SK-N-SH (cell line): ENCODE measurements at regions not wholly inside any gene's neighbourhood (a gene's known extent, or its start where the extent isn't known, plus 50 kb on each side); places are given as distances from the start of the nearest gene placed in this dataset.

Experiments used
- CTCF ChIA-PET: fragments of 300-600, 350-600 bp; formaldehyde crosslinking; extraction: SDS; loops from one replicate; lab custom pipeline; 2021; lab: Yijun Ruan, JAX
- POLR2A ChIA-PET: fragments of 350-600 bp; sonication (Branson Sonifier 250); formaldehyde crosslinking; extraction: SDS; loops from one replicate; lab custom pipeline; 2020; ENCODE audit warnings: antibody characterized with exemption, inconsistent platforms; lab: Yijun Ruan, JAX
- DNase-seq: peaks from one replicate; pipeline ENCODE4 v3.0.0; 2012
- H2AFZ ChIP-seq: fragments of 200-600 bp; sonication (generic); 2 replicates; pipeline ENCODE4 v1.8.1; 2016; ENCODE audit warnings: antibody characterized with exemption, mild to moderate bottlenecking, low read depth
- H3F3A ChIP-seq: fragments of 200-600 bp; sonication (generic); replicated peaks from 2 replicates; pipeline ENCODE3; 2016; ENCODE audit warnings: antibody characterized with exemption, mild to moderate bottlenecking; ENCODE audit not compliant: insufficient read depth
- H3K27ac ChIP-seq, 2 experiments: fragments of 200-500 bp in 1 of 2; fragments of 200-600 bp in 1 of 2; sonication (Bioruptor generic) in 1 of 2; sonication (generic), shearing (Covaris generic) in 1 of 2; 2 replicates each; pipeline versions ENCODE4 v1.5.1 to v1.6.1; 2014 to 2016; ENCODE audit warnings: low read depth in 2 of 2, inconsistent platforms in 1 of 2, low read length in 1 of 2, mild to moderate bottlenecking in 1 of 2, mixed read lengths in 1 of 2
- H3K27me3 ChIP-seq: fragments of 200-600 bp; sonication (generic), shearing (Covaris generic); 2 replicates; pipeline ENCODE4 v1.6.1; 2016; ENCODE audit warnings: mixed run types; ENCODE audit not compliant: insufficient read depth
- H3K36me3 ChIP-seq, 2 experiments: fragments of 200-500 bp in 1 of 2; fragments of 200-600 bp in 1 of 2; sonication (Bioruptor generic) in 1 of 2; sonication (generic) in 1 of 2; replicated peaks in 1 of 2; 2 replicates each; pipeline versions ENCODE3 to v1.5.1; 2014 to 2016; ENCODE audit warnings: low read length in 1 of 2, mild to moderate bottlenecking in 1 of 2; ENCODE audit not compliant: insufficient read depth in 2 of 2, control insufficient read depth in 1 of 2
- H3K4me1 ChIP-seq, 2 experiments: fragments of 200-500 bp in 1 of 2; fragments of 200-600 bp in 1 of 2; sonication (Bioruptor generic) in 1 of 2; sonication (generic), shearing (Covaris generic) in 1 of 2; 2 replicates each; pipeline versions ENCODE4 v1.5.1 to v1.6.1; 2014 to 2016; ENCODE audit warnings: low read depth in 1 of 2, low read length in 1 of 2, mixed run types in 1 of 2; ENCODE audit not compliant: insufficient read depth in 2 of 2, control insufficient read depth in 1 of 2
- H3K4me2 ChIP-seq: fragments of 200-600 bp; sonication (generic), shearing (Covaris generic); 2 replicates; pipeline ENCODE4 v1.6.1; 2017; ENCODE audit warnings: mixed run types
- H3K4me3 ChIP-seq, 2 experiments: fragments of 200-500 bp in 1 of 2; fragments of 200-600 bp in 1 of 2; sonication (Bioruptor generic) in 1 of 2; sonication (generic), shearing (Covaris generic) in 1 of 2; 2 replicates each; pipeline versions ENCODE4 v1.5.1 to v1.8.1; 2014 to 2016; ENCODE audit warnings: low read depth in 2 of 2, inconsistent platforms in 1 of 2, low read length in 1 of 2, mild to moderate bottlenecking in 1 of 2, mixed read lengths in 1 of 2, moderate library complexity in 1 of 2
- H3K79me2 ChIP-seq: fragments of 200-600 bp; sonication (generic); 2 replicates; pipeline ENCODE4 v1.8.1; 2017; ENCODE audit warnings: mild to moderate bottlenecking; ENCODE audit not compliant: insufficient read depth
- H3K9ac ChIP-seq: fragments of 200-600 bp; sonication (generic); 2 replicates; pipeline ENCODE4 v1.6.1; 2017; ENCODE audit warnings: mixed run types
- H3K9me2 ChIP-seq: fragments of 200-600 bp; sonication (generic); 2 replicates; pipeline ENCODE4 v1.6.1; 2017; ENCODE audit warnings: mixed run types
- H3K9me3 ChIP-seq: fragments of 200-600 bp; sonication (generic); 2 replicates; pipeline ENCODE4 v1.6.1; 2017; ENCODE audit warnings: mixed run types, mild to moderate bottlenecking, moderate library complexity
- H4K20me1 ChIP-seq: fragments of 200-600 bp; sonication (generic); 2 replicates; pipeline ENCODE4 v1.6.1; 2017; ENCODE audit warnings: mild to moderate bottlenecking, mixed run types; ENCODE audit not compliant: insufficient read depth
- ELF1 ChIP-seq: IDR thresholded peaks from 2 replicates; pipeline ENCODE4 v1.4.0; 2012
- EZH2phosphoT487 ChIP-seq: fragments of 200-600 bp; sonication (generic); IDR thresholded peaks from 2 replicates; pipeline ENCODE4 v1.6.1; 2017; ENCODE audit warnings: low read depth, mixed run types, mild to moderate bottlenecking, antibody characterized with exemption, moderate library complexity, borderline replicate concordance
- FOSL2 ChIP-seq: IDR thresholded peaks from 2 replicates; pipeline ENCODE4 v1.4.0; 2012; ENCODE audit warnings: low read depth, mild to moderate bottlenecking, moderate library complexity, borderline replicate concordance
- FOXJ3 ChIP-seq: sonication (generic); formaldehyde crosslinking; IDR thresholded peaks from 2 replicates; pipeline ENCODE4 v1.5.1; 2020; ENCODE audit warnings: mild to moderate bottlenecking, missing genetic modification reagents
- FOXM1 ChIP-seq: IDR thresholded peaks from 2 replicates; pipeline ENCODE4 v1.4.0; 2012; ENCODE audit warnings: low read depth, mild to moderate bottlenecking
- IRF3 ChIP-seq: fragments of 150-350 bp; IDR thresholded peaks from 2 replicates; pipeline ENCODE4 v1.6.1; 2016; ENCODE audit warnings: mild to moderate bottlenecking, low read depth, low read length
- JUND ChIP-seq: IDR thresholded peaks from 2 replicates; pipeline ENCODE4 v1.4.0; 2012
- MEF2A ChIP-seq: IDR thresholded peaks from 2 replicates; pipeline ENCODE4 v1.4.0; 2012; ENCODE audit warnings: low read depth, borderline replicate concordance
- NRF1 ChIP-seq: IDR thresholded peaks from 2 replicates; pipeline ENCODE4 v1.6.1; 2012; ENCODE audit warnings: low read depth, mild to moderate bottlenecking, low read length
- POLR2AphosphoS5 ChIP-seq: IDR thresholded peaks from 2 replicates; pipeline ENCODE4 v1.6.1; 2012; ENCODE audit warnings: low read depth, low read length
- REST ChIP-seq: IDR thresholded peaks from 2 replicates; pipeline ENCODE4 v1.6.1; 2012; ENCODE audit warnings: mild to moderate bottlenecking, low read depth, low read length, moderate library complexity
- RFX5 ChIP-seq: IDR thresholded peaks from 2 replicates; pipeline ENCODE4 v1.6.1; 2012; ENCODE audit warnings: mild to moderate bottlenecking, improper control_type of control experiment, low read length
- RXRA ChIP-seq: IDR thresholded peaks from 2 replicates; pipeline ENCODE4 v1.4.0; 2012; ENCODE audit warnings: low read depth, mild to moderate bottlenecking, borderline replicate concordance
- TAF1 ChIP-seq: IDR thresholded peaks from 2 replicates; pipeline ENCODE4 v1.6.1; 2012; ENCODE audit warnings: low read depth, mild to moderate bottlenecking, low read length, moderate library complexity, borderline replicate concordance
- TCF12 ChIP-seq: IDR thresholded peaks from 2 replicates; pipeline ENCODE4 v1.4.0; 2012
- WGBS: methylation state at CpG from one replicate; pipeline ENCODE4 v1.1.6; 2017; ENCODE audit warnings: low lambda C conversion rate; 5-methylcytosine and 5-hydroxymethylcytosine counted together

- no peak for DNase-seq
- no peak overlapping the region for H3K27ac ChIP-seq
- 94% methylated on average over 1 of the region's 1 CpG for WGBS
- no peaks in the 10 kb centered on the region for H3K36me3 ChIP-seq
- H3K4me3 ChIP-seq = no peak overlapping the region
- POLR2A ChIA-PET = no interaction called here
- H3K27me3 ChIP-seq = no peaks in the 10 kb centered on the region
- H3K9me3 ChIP-seq = no peaks in the 10 kb centered on the region
- no peaks in the 10 kb centered on the region for H3K79me2 ChIP-seq
- H4K20me1 ChIP-seq = no peaks in the 10 kb centered on the region
- H3K9ac ChIP-seq = no peak overlapping the region
- H2AFZ ChIP-seq = no peak overlapping the region
- no peaks in the 10 kb centered on the region for H3K9me2 ChIP-seq
- TF ChIP-seq EZH2phosphoT487 (no peak), TCF12 (no peak), RFX5 (no peak), FOXJ3 (CRISPR knock-in tag) (no peak), TAF1 (no peak), REST (no peak), JUND (no peak), POLR2AphosphoS5 (no peak), MEF2A (no peak), FOSL2 (no peak), RXRA (no peak), IRF3 (no peak), FOXM1 (no peak)
- H3F3A ChIP-seq = no peaks in the 10 kb centered on the region
- CTCF ChIA-PET = no interaction called here
- H3K4me1 ChIP-seq = no peaks in the 10 kb centered on the region
- H3K4me2 ChIP-seq = no peak overlapping the region
These were observed 125.3 kb upstream of the MEF2C start for GRCh38 chr5:89008291-89008690.

GRCh38 chr5:89005990-89006389 is 123.0 kb upstream of the MEF2C start:
- Histone ChIP-seq H3K9me3 (no peaks in the 10 kb centered on the region), H3F3A (no peaks in the 10 kb centered on the region), H4K20me1 (no peaks in the 10 kb centered on the region), H2AFZ (no peak overlapping the region; the same call in 1 of the 2 replicates), H3K79me2 (no peaks in the 10 kb centered on the region), H3K4me3 (no peak overlapping the region), H3K27me3 (no peaks in the 10 kb centered on the region), H3K4me2 (no peak overlapping the region), H3K36me3 (no peaks in the 10 kb centered on the region), H3K9ac (no peak overlapping the region), H3K9me2 (no peaks in the 10 kb centered on the region), H3K27ac (no peak overlapping the region), H3K4me1 (no peaks in the 10 kb centered on the region)
- CTCF ChIA-PET = no interaction called here
- no peak for DNase-seq
- TF ChIP-seq ELF1 (no peak), NRF1 (no peak)
- POLR2A ChIA-PET = no interaction called here
- 59% methylated on average over 2 of the region's 2 CpGs for WGBS
